ENCODE measurements at regions not wholly inside any gene's neighbourhood (a gene's known extent, or its start where the extent isn't known, plus 50 kb on each side); places are given as distances from the start of the nearest gene placed in this dataset.

- H3K4me3 Mint-ChIP-seq: peak overlapping the region in 1 of 3 donors; percentile 1
Measured at GRCh38 chr6:788058-788457, 95.1 kb upstream of the EXOC2 start.

GRCh38 chr6:786946-787763 is 94.2 kb upstream of the EXOC2 start:
- Histone ChIP-seq H3K4me3 (ENCODE audit: control insufficient read depth in 1 of 2, extremely low read depth in 1 of 2, low read length in 1 of 2) (no peak overlapping the region), H3K36me3 (ENCODE audit: control insufficient read depth in 2 of 2, extremely low read depth in 1 of 2, insufficient read depth in 1 of 2, low read length in 1 of 2) (no peaks in the 10 kb centered on the region), H3K9me3 (no peaks in the 10 kb centered on the region), H3K27me3 (replicated peaks in 1 of 2; ENCODE audit: control insufficient read depth in 2 of 2, extremely low read depth in 1 of 2, insufficient read depth in 2 of 2, low read length in 1 of 2) (peaks cover 0 to 16% of the 10 kb centered on the region in 2 experiments), H3K4me1 (ENCODE audit: control insufficient read depth in 1 of 2, extremely low read depth in 1 of 2, insufficient read depth in 2 of 2, low read length in 2 of 2) (peaks cover 2 to 7% of the 10 kb centered on the region in 2 experiments), H3K27ac (ENCODE audit: low read length) (no peak overlapping the region)
- ChIA-PET CTCF (interaction anchor here in 1 of 2 donors (0.7 kb wide), 1 partner anchor 352 kb away, joined by 5 read pairs; no protein-coding TSS in a partner anchor), POLR2A (no interaction called here)
- Mint-ChIP-seq H3K4me1 (peaks cover 9 to 16% (median 12%) of the 10 kb centered on the region in 3 donors), H3K36me3 (no peaks in the 10 kb centered on the region), H3K4me3 (peak overlapping the region in 1 of 3 donors; percentile 1), H3K27ac (no peak overlapping the region), H3K27me3 (peaks cover 5 to 10% of the 10 kb centered on the region in 2 donors), H3K9me3 (no peaks in the 10 kb centered on the region)
- DNase-seq: peak in 2 of 35 experiments; percentile 1 to 36
- ATAC-seq (replicated peaks in 1 of 4): no peak
- 100% methylated on average over 1 of the region's 12 CpGs for WGBS (ENCODE audit: insufficient coverage)

More at GRCh38 chr6:788058-788457, 95.1 kb upstream of the EXOC2 start:
- peaks cover 9 to 16% (median 12%) of the 10 kb centered on the region in 3 donors for H3K4me1 Mint-ChIP-seq
- POLR2A ChIA-PET: no interaction called here
- no peaks in the 10 kb centered on the region for H3K9me3 Mint-ChIP-seq
- Histone ChIP-seq H3K27ac (ENCODE audit: low read length) (no peak overlapping the region), H3K27me3 (replicated peaks in 1 of 2; ENCODE audit: control insufficient read depth in 2 of 2, extremely low read depth in 1 of 2, insufficient read depth in 2 of 2, low read length in 1 of 2) (peaks cover 0 to 14% of the 10 kb centered on the region in 2 experiments), H3K4me3 (ENCODE audit: control insufficient read depth in 1 of 2, extremely low read depth in 1 of 2, low read length in 1 of 2) (no peak overlapping the region), H3K4me1 (ENCODE audit: control insufficient read depth in 1 of 2, extremely low read depth in 1 of 2, insufficient read depth in 2 of 2, low read length in 2 of 2) (peaks cover 2 to 7% of the 10 kb centered on the region in 2 experiments), H3K9me3 (no peaks in the 10 kb centered on the region), H3K36me3 (ENCODE audit: control insufficient read depth in 2 of 2, extremely low read depth in 1 of 2, insufficient read depth in 1 of 2, low read length in 1 of 2) (no peaks in the 10 kb centered on the region)
- 10% methylated on average over 8 of the region's 8 CpGs for whole genome bisulfite sequencing (ENCODE audit: insufficient coverage)
- H3K36me3 Mint-ChIP-seq: no peaks in the 10 kb centered on the region
- peaks cover 9 to 17% of the 10 kb centered on the region in 2 donors for H3K27me3 Mint-ChIP-seq
- H3K27ac Mint-ChIP-seq: no peak overlapping the region
- peak in 4 of 35 experiments; percentile 4 to 9 (median 7) for DNase-seq
- ATAC-seq (replicated peaks in 1 of 4): peak in 1 of 4 experiments; percentile 7
- CTCF ChIA-PET: interaction anchor here in 1 of 2 donors (1.1 to 1.2 kb wide), 2 partner anchors 195 to 649 kb away, joined by 3 to 4 read pairs; no protein-coding TSS in a partner anchor

- H3K9me3 Mint-ChIP-seq: no peaks in the 10 kb centered on the region
- H3K9me3 ChIP-seq: no peaks in the 10 kb centered on the region
- H3K4me3 ChIP-seq (ENCODE audit: control insufficient read depth in 1 of 2, extremely low read depth in 1 of 2, low read length in 1 of 2): no peak overlapping the region
- ChIA-PET POLR2A (no interaction called here), CTCF (no interaction called here)
- peaks cover 0 to 20% of the 10 kb centered on the region in 2 experiments for H3K27me3 ChIP-seq (replicated peaks in 1 of 2; ENCODE audit: control insufficient read depth in 2 of 2, extremely low read depth in 1 of 2, insufficient read depth in 2 of 2, low read length in 1 of 2)
- H3K27ac Mint-ChIP-seq: no peak overlapping the region
- DNase-seq (no peak), ATAC-seq (replicated peaks in 1 of 4) (no peak)
- no peaks in the 10 kb centered on the region for H3K36me3 Mint-ChIP-seq
- peaks cover 7 to 10% of the 10 kb centered on the region in 2 donors for H3K27me3 Mint-ChIP-seq
- H3K36me3 ChIP-seq (ENCODE audit: control insufficient read depth in 2 of 2, extremely low read depth in 1 of 2, insufficient read depth in 1 of 2, low read length in 1 of 2): no peaks in the 10 kb centered on the region
- H3K4me3 Mint-ChIP-seq: no peak overlapping the region
- peaks cover 2 to 7% of the 10 kb centered on the region in 2 experiments for H3K4me1 ChIP-seq (ENCODE audit: control insufficient read depth in 1 of 2, extremely low read depth in 1 of 2, insufficient read depth in 2 of 2, low read length in 2 of 2)
- peaks cover 9 to 16% (median 12%) of the 10 kb centered on the region in 3 donors for H3K4me1 Mint-ChIP-seq
- H3K27ac ChIP-seq (ENCODE audit: low read length): no peak overlapping the region
- WGBS (ENCODE audit: insufficient coverage): 73% methylated on average over 2 of the region's 9 CpGs
Measured at GRCh38 chr6:783966-784735, 91.2 kb upstream of the EXOC2 start.

- Histone ChIP-seq H3K27ac (ENCODE audit: low read length) (no peak overlapping the region), H3K27me3 (replicated peaks in 1 of 2; ENCODE audit: control insufficient read depth in 2 of 2, extremely low read depth in 1 of 2, insufficient read depth in 2 of 2, low read length in 1 of 2) (peaks cover 0 to 27% of the 10 kb centered on the region in 2 experiments), H3K36me3 (ENCODE audit: control insufficient read depth in 2 of 2, extremely low read depth in 1 of 2, insufficient read depth in 1 of 2, low read length in 1 of 2) (no peaks in the 10 kb centered on the region), H3K4me1 (ENCODE audit: control insufficient read depth in 1 of 2, extremely low read depth in 1 of 2, insufficient read depth in 2 of 2, low read length in 2 of 2) (no peaks in the 10 kb centered on the region), H3K4me3 (ENCODE audit: control insufficient read depth in 1 of 2, extremely low read depth in 1 of 2, low read length in 1 of 2) (no peak overlapping the region), H3K9me3 (no peaks in the 10 kb centered on the region)
- DNase-seq (no peak), ATAC-seq (replicated peaks in 1 of 4) (no peak)
- WGBS (ENCODE audit: insufficient coverage): no CpG with 5 or more reads among the region's 5 CpGs
- Mint-ChIP-seq H3K9me3 (no peaks in the 10 kb centered on the region), H3K36me3 (no peaks in the 10 kb centered on the region), H3K27me3 (peaks cover 12 to 16% of the 10 kb centered on the region in 2 donors), H3K27ac (no peak overlapping the region), H3K4me3 (no peak overlapping the region), H3K4me1 (peaks cover 0 to 3% (median under 1%) of the 10 kb centered on the region in 3 donors)
- ChIA-PET CTCF (interaction anchor here (0.6 to 1.2 kb wide), 2 partner anchors 60 to 1181 kb away, joined by 4 to 5 read pairs; no protein-coding TSS in a partner anchor), POLR2A (no interaction called here)
Measured at GRCh38 chr6:782141-782540, 89.2 kb upstream of the EXOC2 start.

GRCh38 chr6:781350-781961 is 88.5 kb upstream of the EXOC2 start:
- Mint-ChIP-seq H3K4me1 (no peaks in the 10 kb centered on the region), H3K4me3 (no peak overlapping the region), H3K36me3 (no peaks in the 10 kb centered on the region), H3K27me3 (peaks cover 19 to 22% of the 10 kb centered on the region in 2 donors), H3K27ac (no peak overlapping the region), H3K9me3 (no peaks in the 10 kb centered on the region)
- Histone ChIP-seq H3K9me3 (no peaks in the 10 kb centered on the region), H3K4me1 (ENCODE audit: control insufficient read depth in 1 of 2, extremely low read depth in 1 of 2, insufficient read depth in 2 of 2, low read length in 2 of 2) (no peaks in the 10 kb centered on the region), H3K27ac (ENCODE audit: low read length) (no peak overlapping the region), H3K27me3 (replicated peaks in 1 of 2; ENCODE audit: control insufficient read depth in 2 of 2, extremely low read depth in 1 of 2, insufficient read depth in 2 of 2, low read length in 1 of 2) (peaks cover 0 to 27% of the 10 kb centered on the region in 2 experiments), H3K4me3 (ENCODE audit: control insufficient read depth in 1 of 2, extremely low read depth in 1 of 2, low read length in 1 of 2) (no peak overlapping the region), H3K36me3 (ENCODE audit: control insufficient read depth in 2 of 2, extremely low read depth in 1 of 2, insufficient read depth in 1 of 2, low read length in 1 of 2) (no peaks in the 10 kb centered on the region)
- POLR2A ChIA-PET: no interaction called here
- 76% methylated on average over 11 of the region's 13 CpGs for WGBS (ENCODE audit: insufficient coverage)
- DNase-seq (no peak), ATAC-seq (replicated peaks in 1 of 4) (no peak)
- CTCF ChIA-PET: interaction anchor here (0.6 to 1.2 kb wide), 2 partner anchors 59 to 1182 kb away, joined by 4 to 5 read pairs; no protein-coding TSS in a partner anchor

GRCh38 chr6:780706-781105 is 87.8 kb upstream of the EXOC2 start:
- CTCF ChIA-PET: no interaction called here
- Histone ChIP-seq H3K36me3 (ENCODE audit: control insufficient read depth in 2 of 2, extremely low read depth in 1 of 2, insufficient read depth in 1 of 2, low read length in 1 of 2) (no peaks in the 10 kb centered on the region), H3K9me3 (no peaks in the 10 kb centered on the region), H3K27me3 (replicated peaks in 1 of 2; ENCODE audit: control insufficient read depth in 2 of 2, extremely low read depth in 1 of 2, insufficient read depth in 2 of 2, low read length in 1 of 2) (peaks cover 0 to 27% of the 10 kb centered on the region in 2 experiments), H3K4me1 (ENCODE audit: control insufficient read depth in 1 of 2, extremely low read depth in 1 of 2, insufficient read depth in 2 of 2, low read length in 2 of 2) (no peaks in the 10 kb centered on the region), H3K27ac (ENCODE audit: low read length) (no peak overlapping the region), H3K4me3 (ENCODE audit: control insufficient read depth in 1 of 2, extremely low read depth in 1 of 2, low read length in 1 of 2) (no peak overlapping the region)
- Mint-ChIP-seq H3K4me3 (no peak overlapping the region), H3K36me3 (no peaks in the 10 kb centered on the region), H3K27ac (no peak overlapping the region), H3K4me1 (no peaks in the 10 kb centered on the region), H3K27me3 (peaks cover 25% of the 10 kb centered on the region in 2 donors), H3K9me3 (no peaks in the 10 kb centered on the region)
- WGBS (ENCODE audit: insufficient coverage): 88% methylated on average over 1 of the region's 3 CpGs
- POLR2A ChIA-PET: no interaction called here
- ATAC-seq (replicated peaks in 1 of 4) (no peak), DNase-seq (no peak)
